IMR-90 (cell line): ENCODE measurements at regions not wholly inside any gene's neighbourhood (a gene's known extent, or its start where the extent isn't known, plus 50 kb on each side); places are given as distances from the start of the nearest gene placed in this dataset.

Experiments
- ATAC-seq: fragments of 200-7000 bp; cut with Tn5 transposase; 2 replicates; pipeline ENCODE4 v1.9.1; 2020; ENCODE audit warnings: low read depth, mild to moderate bottlenecking, moderate library complexity
- BruUV-seq: library from RNA; stranded (reverse); fragments of 400-500 nt; replicated peaks from 2 replicates; lab custom pipeline; 2021; lab: Mats Ljungman, UMichigan
- CTCF ChIA-PET: fragments of 300-600 bp; formaldehyde crosslinking; extraction: SDS; loops from one replicate; lab custom pipeline; 2021; ENCODE audit warnings: antibody characterized with exemption; lab: Yijun Ruan, JAX
- POLR2A ChIA-PET: fragments of 300-600 bp; sonication (Branson Sonifier 250); formaldehyde crosslinking; loops from one replicate; lab custom pipeline; 2022; ENCODE audit warnings: antibody characterized with exemption; ENCODE audit not compliant: unreplicated experiment; lab: Charles Lee
- DNase-seq: peaks from one replicate; pipeline ENCODE4 v3.0.0; 2013
- H2AFZ ChIP-seq: replicated peaks from 2 replicates; pipeline ENCODE3; 2013; ENCODE audit warnings: low read length, mild to moderate bottlenecking; ENCODE audit not compliant: poor library complexity
- H2AK5ac ChIP-seq: 2 replicates; pipeline ENCODE4 v1.6.1; 2013; ENCODE audit warnings: low read depth, low read length, inconsistent platforms
- H2AK9ac ChIP-seq: replicated peaks from 2 replicates; pipeline ENCODE3; 2013; ENCODE audit warnings: mild to moderate bottlenecking, low read depth, low read length, moderate library complexity; ENCODE audit not compliant: poor library complexity
- H2BK120ac ChIP-seq: 2 replicates; pipeline ENCODE4 v1.6.1; 2013; ENCODE audit warnings: low read depth, low read length, inconsistent platforms
- H2BK15ac ChIP-seq: 3 replicates; pipeline ENCODE4 v1.6.1; 2013; ENCODE audit warnings: low read depth, low read length, inconsistent platforms
- H2BK20ac ChIP-seq: 2 replicates; pipeline ENCODE4 v1.6.1; 2013; ENCODE audit warnings: low read depth, mild to moderate bottlenecking, inconsistent platforms, low read length, moderate library complexity
- H2BK5ac ChIP-seq: 2 replicates; pipeline ENCODE4 v1.6.1; 2013; ENCODE audit warnings: mild to moderate bottlenecking, low read depth, low read length, inconsistent platforms; ENCODE audit not compliant: poor library complexity, severe bottlenecking
- H3K14ac ChIP-seq: replicated peaks from 2 replicates; pipeline ENCODE4 v1.6.1; 2013; ENCODE audit warnings: low read depth, low read length, inconsistent platforms
- H3K18ac ChIP-seq: 2 replicates; pipeline ENCODE4 v1.6.1; 2013; ENCODE audit warnings: low read depth, low read length, control low read depth
- H3K23ac ChIP-seq: 2 replicates; pipeline ENCODE4 v1.6.1; 2013; ENCODE audit warnings: low read depth, low read length, inconsistent platforms
- H3K27ac ChIP-seq: 2 replicates; pipeline ENCODE4 v1.5.1; 2013; ENCODE audit warnings: mild to moderate bottlenecking, control low read depth, low read length; ENCODE audit not compliant: insufficient read depth
- H3K27me3 ChIP-seq: 2 replicates; pipeline ENCODE4 v1.6.1; 2013; ENCODE audit warnings: low read length; ENCODE audit not compliant: control insufficient read depth, insufficient read depth
- H3K36me3 ChIP-seq: 2 replicates; pipeline ENCODE4 v1.6.1; 2013; ENCODE audit warnings: low read length, mixed read lengths; ENCODE audit not compliant: control insufficient read depth, insufficient read depth
- H3K4ac ChIP-seq: 2 replicates; pipeline ENCODE4 v1.6.1; 2013; ENCODE audit warnings: low read depth, low read length, inconsistent platforms
- H3K4me1 ChIP-seq: 2 replicates; pipeline ENCODE4 v1.6.1; 2013; ENCODE audit warnings: low read length, mixed read lengths; ENCODE audit not compliant: control insufficient read depth, insufficient read depth
- H3K4me2 ChIP-seq: 2 replicates; pipeline ENCODE4 v1.6.1; 2013; ENCODE audit warnings: low read depth, mild to moderate bottlenecking, control low read depth, low read length, moderate library complexity
- H3K4me3 ChIP-seq: 2 replicates; pipeline ENCODE4 v1.5.1; 2013; ENCODE audit warnings: low read depth, mild to moderate bottlenecking, control low read depth, low read length, moderate library complexity; ENCODE audit not compliant: insufficient read depth
- H3K56ac ChIP-seq: 2 replicates; pipeline ENCODE4 v1.6.1; 2013; ENCODE audit warnings: low read length, inconsistent platforms; ENCODE audit not compliant: insufficient read depth; ENCODE audit errors: extremely low read depth
- H3K79me1 ChIP-seq, 2 experiments: 2 replicates each; pipeline ENCODE4 v1.6.1; 2013; ENCODE audit warnings: low read length in 2 of 2, inconsistent platforms in 1 of 2, low read depth in 1 of 2
- H3K9ac ChIP-seq: 2 replicates; pipeline ENCODE4 v1.6.1; 2013; ENCODE audit warnings: low read depth, low read length, control low read depth
- H3K9me1 ChIP-seq: 2 replicates; pipeline ENCODE4 v1.6.1; 2013; ENCODE audit warnings: low read length, inconsistent platforms; ENCODE audit not compliant: insufficient read depth
- H3K9me3 ChIP-seq: 2 replicates; pipeline ENCODE4 v1.6.1; 2013; ENCODE audit warnings: low read length; ENCODE audit not compliant: control insufficient read depth, insufficient read depth
- H4K20me1 ChIP-seq: 2 replicates; pipeline ENCODE4 v1.6.1; 2013; ENCODE audit warnings: low read length, inconsistent platforms; ENCODE audit not compliant: insufficient read depth
- H4K5ac ChIP-seq: 2 replicates; pipeline ENCODE4 v1.6.1; 2013; ENCODE audit warnings: mild to moderate bottlenecking, low read depth, low read length, control low read depth
- H4K8ac ChIP-seq, 2 experiments: 2 replicates each; pipeline ENCODE4 v1.6.1; 2013; ENCODE audit warnings: low read depth in 2 of 2, low read length in 2 of 2, control low read depth in 1 of 2, inconsistent platforms in 1 of 2
- H4K91ac ChIP-seq: 2 replicates; pipeline ENCODE4 v1.6.1; 2013; ENCODE audit warnings: low read depth, low read length, inconsistent platforms; ENCODE audit not compliant: insufficient read depth
- CEBPB ChIP-seq: IDR thresholded peaks from 2 replicates; pipeline ENCODE4 v1.6.1; 2012; ENCODE audit warnings: low read depth, low read length, improper control_type of control experiment
- MAZ ChIP-seq: IDR thresholded peaks from 2 replicates; pipeline ENCODE4 v1.6.1; 2012; ENCODE audit warnings: low read depth, mild to moderate bottlenecking, low read length, improper control_type of control experiment, moderate library complexity, borderline replicate concordance
- MXI1 ChIP-seq: IDR thresholded peaks from 2 replicates; pipeline ENCODE4 v1.6.1; 2012; ENCODE audit warnings: low read depth, mild to moderate bottlenecking, low read length, moderate library complexity, borderline replicate concordance
- dilution Hi-C: fragments of 300-500 bp; cut with HindIII; formaldehyde crosslinking; loops from one replicate; pipeline ENCODE4 v1.14.3; 2018; ENCODE audit warnings: low sequenced_read_pairs; ENCODE audit not compliant: unreplicated experiment
- in situ Hi-C: fragments of 300-500 bp; cut with MboI; formaldehyde crosslinking; loops from 3 replicates; pipeline ENCODE4 v1.14.3; 2019; ENCODE audit warnings: low sequenced_read_pairs, inconsistent platforms, mixed read lengths
- intact Hi-C: fragments of 100-400 bp; cut with micrococcal nuclease; formaldehyde crosslinking; loops from 2 replicates; pipeline ENCODE4 v1.10.0; 2022
- TF ChIP-seq, protein P1 (sequence below): fragments of 150-350 bp; IDR thresholded peaks from 2 replicates; pipeline ENCODE4 v1.6.1; 2016; ENCODE audit warnings: low read depth, mild to moderate bottlenecking, low read length, moderate library complexity, borderline replicate concordance
- TF ChIP-seq, protein P2 (sequence below): fragments of 150-350 bp; IDR thresholded peaks from 2 replicates; pipeline ENCODE4 v1.6.1; 2017; ENCODE audit warnings: mild to moderate bottlenecking, antibody characterized with exemption, low read length, low read depth

DNA sequence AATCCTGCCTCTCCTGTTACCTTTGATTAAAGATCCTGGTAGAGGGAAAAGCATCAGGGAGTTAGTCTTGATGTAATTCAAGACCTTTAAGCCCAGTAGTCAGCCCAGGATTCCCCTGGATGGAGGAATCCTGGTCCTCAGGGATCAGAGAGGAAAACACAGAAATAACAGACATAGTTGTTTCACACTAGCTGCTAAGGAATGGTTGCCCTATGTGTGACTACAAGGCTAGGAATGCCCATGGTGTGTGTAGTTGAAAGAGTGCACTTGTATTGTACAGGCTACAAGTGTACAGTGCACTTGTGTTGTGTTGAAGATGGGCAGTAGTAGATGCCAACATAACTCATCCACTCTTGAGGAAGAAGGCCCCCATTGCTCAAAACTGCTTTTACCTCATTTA lies 226.8 kb downstream of the AASDHPPT start:
- no peak overlapping the region for H3K23ac ChIP-seq
- no peaks in the 10 kb centered on the region for H3K9me1 ChIP-seq
- H2AFZ ChIP-seq, result peak overlapping the region; percentile 13
- H2AK5ac ChIP-seq, result no peak overlapping the region
- ATAC-seq, result peak; percentile 94
- H4K8ac ChIP-seq, result no peak overlapping the region
- TF ChIP-seq, protein P1, sequence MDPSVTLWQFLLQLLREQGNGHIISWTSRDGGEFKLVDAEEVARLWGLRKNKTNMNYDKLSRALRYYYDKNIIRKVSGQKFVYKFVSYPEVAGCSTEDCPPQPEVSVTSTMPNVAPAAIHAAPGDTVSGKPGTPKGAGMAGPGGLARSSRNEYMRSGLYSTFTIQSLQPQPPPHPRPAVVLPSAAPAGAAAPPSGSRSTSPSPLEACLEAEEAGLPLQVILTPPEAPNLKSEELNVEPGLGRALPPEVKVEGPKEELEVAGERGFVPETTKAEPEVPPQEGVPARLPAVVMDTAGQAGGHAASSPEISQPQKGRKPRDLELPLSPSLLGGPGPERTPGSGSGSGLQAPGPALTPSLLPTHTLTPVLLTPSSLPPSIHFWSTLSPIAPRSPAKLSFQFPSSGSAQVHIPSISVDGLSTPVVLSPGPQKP, result no peak
- TF ChIP-seq MAZ (no peak), CEBPB (no peak), MXI1 (no peak)
- TF ChIP-seq, protein P2, sequence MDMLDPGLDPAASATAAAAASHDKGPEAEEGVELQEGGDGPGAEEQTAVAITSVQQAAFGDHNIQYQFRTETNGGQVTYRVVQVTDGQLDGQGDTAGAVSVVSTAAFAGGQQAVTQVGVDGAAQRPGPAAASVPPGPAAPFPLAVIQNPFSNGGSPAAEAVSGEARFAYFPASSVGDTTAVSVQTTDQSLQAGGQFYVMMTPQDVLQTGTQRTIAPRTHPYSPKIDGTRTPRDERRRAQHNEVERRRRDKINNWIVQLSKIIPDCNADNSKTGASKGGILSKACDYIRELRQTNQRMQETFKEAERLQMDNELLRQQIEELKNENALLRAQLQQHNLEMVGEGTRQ, result no peak
- no peak overlapping the region for H3K18ac ChIP-seq
- intact Hi-C loops (no loop called here), in situ Hi-C loops (no loop called here), dilution Hi-C loops (no loop called here)
- H2AK9ac ChIP-seq, result no peak overlapping the region
- H3K27me3 ChIP-seq, result no peaks in the 10 kb centered on the region
- no peaks in the 10 kb centered on the region for H3K4me1 ChIP-seq
- POLR2A ChIA-PET, result no interaction called here
- no peak overlapping the region for H2BK15ac ChIP-seq
- H3K56ac ChIP-seq, result no peak overlapping the region
- H3K4me3 ChIP-seq, result no peak overlapping the region
- peak; percentile 66 for DNase-seq
- CTCF ChIA-PET, result no interaction called here
- H3K36me3 ChIP-seq, result no peaks in the 10 kb centered on the region
- H4K91ac ChIP-seq, result no peak overlapping the region
- H3K14ac ChIP-seq, result no peak overlapping the region
- peaks cover 2% of the 10 kb centered on the region; the same call in 1 of the 2 replicates for H3K9me3 ChIP-seq
- no peaks in the 10 kb centered on the region for H3K79me1 ChIP-seq
- no TSS peak for BruUV-seq
- no peak overlapping the region for H3K27ac ChIP-seq
- H3K9ac ChIP-seq, result no peak overlapping the region
- H4K20me1 ChIP-seq, result no peaks in the 10 kb centered on the region
- no peak overlapping the region for H3K4ac ChIP-seq
- no peak overlapping the region for H2BK20ac ChIP-seq
- no peak overlapping the region for H3K4me2 ChIP-seq
- no peak overlapping the region for H2BK5ac ChIP-seq
- H2BK120ac ChIP-seq, result no peak overlapping the region
- no peak overlapping the region for H4K5ac ChIP-seq
